Epidermal melanocyte (primary cell): ENCODE measurements at regions not wholly inside any gene's neighbourhood (a gene's known extent, or its start where the extent isn't known, plus 50 kb on each side); places are given as distances from the start of the nearest gene placed in this dataset.
A peak's percentile ranks its signal among the peaks of the same experiment; 100 is the strongest.

Source experiments
- DNase-seq: peaks from one replicate; pipeline ENCODE4 v3.0.0; 2011; ENCODE audit warnings: low spot score; ENCODE audit not compliant: insufficient read length

- DNase-seq = no peak
These were observed 136.1 kb downstream of the ANKRD60 start for GRCh38 chr20:58092353-58092752.

- no peak for DNase-seq
These were observed 136.6 kb downstream of the ANKRD60 start for GRCh38 chr20:58091810-58092209.

GRCh38 chr20:58090161-58090560 lies 138.3 kb downstream of the ANKRD60 start:
- no peak for DNase-seq

- no peak for DNase-seq
These were observed 139.8 kb downstream of the ANKRD60 start for GRCh38 chr20:58088625-58089024.

- no peak for DNase-seq
These were observed 140.3 kb downstream of the ANKRD60 start for GRCh38 chr20:58088105-58088504.

GRCh38 chr20:58087562-58087858 lies 140.9 kb downstream of the ANKRD60 start:
- DNase-seq = no peak

GRCh38 chr20:58086763-58087561 lies 141.5 kb downstream of the ANKRD60 start:
- peak; percentile 50 for DNase-seq

GRCh38 chr20:58084966-58085365 lies 143.5 kb downstream of the ANKRD60 start:
- DNase-seq = no peak

DNA sequence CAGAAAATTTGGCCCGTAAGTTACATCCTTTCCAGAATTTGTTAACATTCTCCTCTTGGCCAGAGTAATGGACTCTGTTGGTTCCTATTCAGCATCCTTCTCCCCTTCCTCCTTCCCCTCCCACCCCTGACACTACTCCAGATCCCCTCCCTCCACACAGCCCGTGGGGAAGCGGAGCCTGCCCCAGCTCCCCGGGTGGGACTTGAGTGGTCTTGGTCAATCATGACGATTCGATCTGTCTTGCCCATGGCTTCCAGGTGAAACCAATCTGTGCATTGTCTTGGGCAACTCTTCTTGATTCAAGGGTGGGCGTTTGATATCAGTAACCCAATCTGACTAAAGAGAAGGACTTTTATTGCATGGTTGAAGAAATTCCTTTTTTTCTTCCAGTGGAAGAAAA lies 143.9 kb downstream of the ANKRD60 start:
- no peak for DNase-seq

- DNase-seq = peak; percentile 59
These were observed 146.6 kb downstream of the ANKRD60 start for GRCh38 chr20:58081846-58082245.

DNA sequence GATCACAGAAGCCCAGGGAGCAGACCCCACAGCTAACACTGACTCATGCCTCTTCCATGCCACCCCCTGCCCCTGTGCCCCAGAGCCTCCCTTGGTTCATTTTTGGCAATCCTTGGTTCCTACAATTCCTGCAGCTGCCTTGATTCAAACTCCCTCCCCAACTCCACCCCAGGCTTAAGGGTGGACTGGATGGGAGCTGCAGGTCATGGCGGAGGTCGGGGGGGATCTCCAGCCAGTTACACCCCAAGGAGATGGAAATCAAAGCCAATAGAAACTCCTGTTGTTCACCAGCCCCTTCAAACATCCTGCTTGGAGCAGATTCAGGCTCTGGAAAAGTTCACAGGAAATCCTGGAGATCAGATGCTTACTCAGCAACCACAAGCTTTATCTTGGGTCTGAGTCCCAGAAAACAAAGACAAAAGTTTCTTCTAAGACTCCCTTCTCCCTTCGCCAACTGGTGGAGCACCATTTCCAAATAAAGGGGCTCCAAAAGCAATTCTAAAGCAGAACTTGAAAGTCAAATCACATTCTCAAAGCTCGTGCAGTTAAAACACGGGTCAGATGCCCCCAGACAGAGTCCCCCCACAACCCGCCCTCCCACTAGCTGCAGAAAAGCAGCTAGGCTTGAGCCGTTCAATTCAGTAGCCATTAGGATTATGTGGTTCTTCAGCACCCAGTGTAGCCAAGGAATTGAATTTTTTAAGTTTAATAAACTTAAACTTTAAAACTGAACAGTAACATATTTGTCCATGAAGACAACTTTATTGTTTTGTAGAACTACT lies 149.5 kb downstream of the ANKRD60 start:
- peak; percentile 38 for DNase-seq

DNA sequence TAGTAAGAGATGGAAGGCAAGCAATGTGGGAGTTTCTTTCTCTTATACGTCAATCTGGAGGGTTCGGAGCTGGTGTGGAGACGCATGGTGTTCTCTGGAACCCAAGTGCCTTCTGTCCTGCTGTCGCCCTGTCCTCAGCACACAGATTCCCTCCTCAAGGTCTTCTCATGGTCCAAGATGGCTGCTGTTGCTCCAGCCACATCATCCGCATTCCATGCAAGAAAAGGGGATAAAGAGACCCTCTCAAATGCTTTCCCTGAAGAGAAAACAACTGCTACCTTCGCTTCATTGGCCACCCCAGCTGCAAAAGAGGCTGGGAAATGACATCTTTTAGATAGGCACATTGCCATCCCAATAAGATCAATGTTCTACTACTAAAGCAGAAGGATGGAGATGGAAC lies 151.2 kb downstream of the ANKRD60 start:
- DNase-seq = no peak

GRCh38 chr20:58076405-58076804 lies 152.0 kb downstream of the ANKRD60 start:
- no peak for DNase-seq

- DNase-seq = no peak
These were observed 152.7 kb downstream of the ANKRD60 start for GRCh38 chr20:58075586-58076345.

- no peak for DNase-seq
These were observed 154.3 kb downstream of the ANKRD60 start for GRCh38 chr20:58073945-58074856.

GRCh38 chr20:58072695-58073671 lies 155.5 kb downstream of the ANKRD60 start:
- no peak for DNase-seq

DNA sequence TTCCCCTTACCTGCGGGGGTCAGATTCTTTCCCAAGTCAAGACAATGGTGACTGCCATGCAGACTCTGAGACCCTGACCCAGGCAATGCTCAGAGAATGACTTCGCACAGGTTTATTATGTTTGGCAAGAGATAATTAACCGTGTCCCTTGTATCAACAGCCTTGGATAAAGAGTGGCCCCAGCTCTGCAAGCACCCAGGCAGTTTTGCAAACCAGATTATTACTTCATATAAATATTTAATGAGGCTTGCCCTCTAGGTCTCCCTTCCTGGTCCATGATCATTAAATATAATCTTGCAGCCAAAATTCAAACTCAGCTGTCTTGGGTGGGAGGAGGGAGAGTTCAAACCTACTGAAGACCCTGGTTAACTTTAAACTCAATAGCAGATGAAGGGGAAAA lies 156.5 kb downstream of the ANKRD60 start:
- no peak for DNase-seq

DNA sequence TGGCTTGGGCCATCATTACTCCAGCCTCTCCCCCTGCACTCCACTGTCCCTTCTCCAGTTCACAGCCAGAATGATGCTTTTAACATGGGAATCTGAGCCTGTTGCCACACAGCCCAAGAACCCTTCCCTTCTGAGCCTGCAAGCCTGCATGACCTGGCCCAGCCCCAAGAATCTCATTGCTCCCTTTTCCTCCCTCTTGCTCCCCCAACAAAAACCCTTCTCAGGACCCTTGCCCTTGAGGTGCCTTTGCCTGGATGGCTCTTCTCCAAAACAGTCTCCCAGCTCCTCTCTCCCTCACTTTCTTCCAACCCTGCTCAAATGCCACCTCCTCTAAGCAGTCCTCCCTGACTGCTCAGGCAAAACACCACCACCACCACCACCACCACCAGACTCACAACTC lies 157.2 kb downstream of the ANKRD60 start:
- no peak for DNase-seq

GRCh38 chr20:58070664-58071196 lies 157.7 kb downstream of the ANKRD60 start:
- no peak for DNase-seq
